ENCODE measurements at regions not wholly inside any gene's neighbourhood (a gene's known extent, or its start where the extent isn't known, plus 50 kb on each side); places are given as distances from the start of the nearest gene placed in this dataset.

- Histone ChIP-seq H3K4me1 (no peaks in the 10 kb centered on the region), H3K4me3 (no peak overlapping the region), H3K27me3 (no peaks in the 10 kb centered on the region), H3K27ac (no peak overlapping the region), H3K36me3 (no peaks in the 10 kb centered on the region), H3K9me3 (no peaks in the 10 kb centered on the region)
- TF ChIP-seq CTCF (IDR thresholded peaks at IDR 0.05) = no peak
- no peak for DNase-seq (ENCODE audit: low spot score)
Observed at GRCh38 chr11:91700854-91701253, 523.8 kb upstream of the FAT3 start.

GRCh38 chr11:91698845-91699244 lies 525.8 kb upstream of the FAT3 start:
- no peak for TF ChIP-seq CTCF (IDR thresholded peaks at IDR 0.05)
- Histone ChIP-seq H3K4me3 (no peak overlapping the region), H3K27me3 (no peaks in the 10 kb centered on the region), H3K27ac (no peak overlapping the region), H3K4me1 (no peaks in the 10 kb centered on the region), H3K36me3 (no peaks in the 10 kb centered on the region), H3K9me3 (no peaks in the 10 kb centered on the region)
- DNase-seq (ENCODE audit: low spot score) = no peak

GRCh38 chr11:91694331-91694730 lies 530.3 kb upstream of the FAT3 start:
- Histone ChIP-seq H3K27me3 (no peaks in the 10 kb centered on the region), H3K4me3 (no peak overlapping the region), H3K36me3 (no peaks in the 10 kb centered on the region), H3K9me3 (no peaks in the 10 kb centered on the region), H3K27ac (no peak overlapping the region), H3K4me1 (no peaks in the 10 kb centered on the region)
- no peak for TF ChIP-seq CTCF (IDR thresholded peaks at IDR 0.05)
- no peak for DNase-seq (ENCODE audit: low spot score)

- Histone ChIP-seq H3K4me3 (no peak overlapping the region), H3K4me1 (no peaks in the 10 kb centered on the region), H3K27ac (no peak overlapping the region), H3K9me3 (no peaks in the 10 kb centered on the region), H3K36me3 (no peaks in the 10 kb centered on the region), H3K27me3 (no peaks in the 10 kb centered on the region)
- TF ChIP-seq CTCF (IDR thresholded peaks at IDR 0.05) = no peak
- no peak for DNase-seq (ENCODE audit: low spot score)
Observed at GRCh38 chr11:91691872-91692271, 532.7 kb upstream of the FAT3 start.

- Histone ChIP-seq H3K27me3 (no peaks in the 10 kb centered on the region), H3K4me3 (no peak overlapping the region), H3K4me1 (no peaks in the 10 kb centered on the region), H3K9me3 (no peaks in the 10 kb centered on the region), H3K36me3 (no peaks in the 10 kb centered on the region), H3K27ac (no peak overlapping the region)
- TF ChIP-seq CTCF (IDR thresholded peaks at IDR 0.05) = no peak
- no peak for DNase-seq (ENCODE audit: low spot score)
Observed at GRCh38 chr11:91688672-91689071, 535.9 kb upstream of the FAT3 start.

GRCh38 chr11:91686700-91687099 lies 537.9 kb upstream of the FAT3 start:
- Histone ChIP-seq H3K27ac (no peak overlapping the region), H3K36me3 (no peaks in the 10 kb centered on the region), H3K4me3 (no peak overlapping the region), H3K27me3 (no peaks in the 10 kb centered on the region), H3K9me3 (no peaks in the 10 kb centered on the region), H3K4me1 (no peaks in the 10 kb centered on the region)
- DNase-seq (ENCODE audit: low spot score) = no peak
- TF ChIP-seq CTCF (IDR thresholded peaks at IDR 0.05) = no peak

Measured in right atrium auricular region (tissue), 2 donors.